H9 (cell line): ENCODE measurements at regions not wholly inside any gene's neighbourhood (a gene's known extent, or its start where the extent isn't known, plus 50 kb on each side); places are given as distances from the start of the nearest gene placed in this dataset.

Source experiments
- DNase-seq: peaks from one replicate; pipeline ENCODE4 v3.0.0-alpha.2; 2017
- H2AFZ ChIP-seq: one replicate; pipeline ENCODE4 v1.6.1; 2013; ENCODE audit warnings: mild to moderate bottlenecking, low read length, control low read depth, moderate library complexity
- H2AK5ac ChIP-seq: 2 replicates; pipeline ENCODE4 v1.6.1; 2013; ENCODE audit warnings: low read length, control low read depth, mixed read lengths; ENCODE audit not compliant: insufficient read length
- H2BK120ac ChIP-seq: one replicate; pipeline ENCODE4 v1.6.1; 2013; ENCODE audit warnings: low read depth, mild to moderate bottlenecking, low read length, control low read depth, inconsistent platforms; ENCODE audit not compliant: poor library complexity, severe bottlenecking
- H2BK12ac ChIP-seq: 2 replicates; pipeline ENCODE4 v1.6.1; 2013; ENCODE audit warnings: low read length, control low read depth, mixed read lengths, low read depth; ENCODE audit not compliant: insufficient read length
- H2BK15ac ChIP-seq: 2 replicates; pipeline ENCODE4 v1.6.1; 2013; ENCODE audit warnings: low read depth, low read length, control low read depth
- H2BK20ac ChIP-seq: one replicate; pipeline ENCODE4 v1.6.1; 2013; ENCODE audit warnings: low read depth, mild to moderate bottlenecking, low read length, control low read depth, inconsistent platforms; ENCODE audit not compliant: poor library complexity, severe bottlenecking
- H2BK5ac ChIP-seq: 2 replicates; pipeline ENCODE4 v1.6.1; 2013; ENCODE audit warnings: low read length, control low read depth, mixed read lengths; ENCODE audit not compliant: insufficient read length
- H3K14ac ChIP-seq: 2 replicates; pipeline ENCODE4 v1.6.1; 2013; ENCODE audit warnings: low read length, control low read depth; ENCODE audit not compliant: insufficient read depth
- H3K18ac ChIP-seq: 2 replicates; pipeline ENCODE4 v1.6.1; 2013; ENCODE audit warnings: low read depth, mild to moderate bottlenecking, mixed read lengths, low read length, control low read depth; ENCODE audit not compliant: insufficient read length
- H3K23ac ChIP-seq: 2 replicates; pipeline ENCODE4 v1.6.1; 2013; ENCODE audit warnings: low read length, control low read depth, mixed read lengths, low read depth; ENCODE audit not compliant: insufficient read length
- H3K23me2 ChIP-seq: 2 replicates; pipeline ENCODE4 v1.6.1; 2013; ENCODE audit warnings: low read depth, mild to moderate bottlenecking, mixed read lengths, low read length, control low read depth; ENCODE audit not compliant: insufficient read length, poor library complexity, severe bottlenecking
- H3K27ac ChIP-seq: 2 replicates; pipeline ENCODE4 v1.5.1; 2013; ENCODE audit warnings: low read length, control low read depth, mixed read lengths, low read depth; ENCODE audit not compliant: insufficient read length
- H3K27me3 ChIP-seq: 2 replicates; pipeline ENCODE4 v1.6.1; 2013; ENCODE audit warnings: low read length, control low read depth, inconsistent platforms; ENCODE audit not compliant: insufficient read depth
- H3K4ac ChIP-seq: 2 replicates; pipeline ENCODE4 v1.6.1; 2013; ENCODE audit warnings: low read depth, mild to moderate bottlenecking, control low read depth, inconsistent platforms, low read length, moderate library complexity
- H3K4me1 ChIP-seq: 2 replicates; pipeline ENCODE4 v1.6.1; 2013; ENCODE audit warnings: low read length, control low read depth, inconsistent platforms; ENCODE audit not compliant: insufficient read depth
- H3K4me2 ChIP-seq: 2 replicates; pipeline ENCODE4 v1.6.1; 2013; ENCODE audit warnings: low read length, control low read depth, mixed read lengths; ENCODE audit not compliant: insufficient read length, insufficient read depth
- H3K56ac ChIP-seq: 2 replicates; pipeline ENCODE4 v1.6.1; 2013; ENCODE audit warnings: low read depth, mild to moderate bottlenecking, mixed read lengths, low read length, control low read depth; ENCODE audit not compliant: insufficient read length
- H3K79me1 ChIP-seq: 2 replicates; pipeline ENCODE4 v1.6.1; 2013; ENCODE audit warnings: low read depth, mild to moderate bottlenecking, moderate library complexity, low read length, control low read depth, inconsistent platforms; ENCODE audit not compliant: insufficient read depth, poor library complexity, severe bottlenecking
- H3K79me2 ChIP-seq: 2 replicates; pipeline ENCODE4 v1.6.1; 2013; ENCODE audit warnings: low read length, control low read depth, inconsistent platforms; ENCODE audit not compliant: insufficient read depth
- H3K9ac ChIP-seq: 2 replicates; pipeline ENCODE4 v1.6.1; 2013; ENCODE audit warnings: low read length, control low read depth, mixed read lengths; ENCODE audit not compliant: insufficient read length; ENCODE audit errors: extremely low read depth
- H3K9me3 ChIP-seq: one replicate; pipeline ENCODE4 v1.6.1; 2013; ENCODE audit warnings: low read depth, low read length, inconsistent platforms; ENCODE audit not compliant: control insufficient read depth
- H3T11ph ChIP-seq: one replicate; pipeline ENCODE4 v1.6.1; 2013; ENCODE audit warnings: mild to moderate bottlenecking, low read length, control low read depth, inconsistent platforms
- H4K20me1 ChIP-seq: one replicate; pipeline ENCODE4 v1.6.1; 2013; ENCODE audit not compliant: control insufficient read depth, insufficient read length, insufficient read depth
- H4K5ac ChIP-seq: 2 replicates; pipeline ENCODE4 v1.6.1; 2013; ENCODE audit warnings: low read depth, mild to moderate bottlenecking, mixed read lengths, low read length, control low read depth; ENCODE audit not compliant: insufficient read length
- H4K8ac ChIP-seq: replicated peaks from 2 replicates; pipeline ENCODE4 v1.6.1; 2013; ENCODE audit warnings: low read length, control low read depth, mixed read lengths, low read depth; ENCODE audit not compliant: insufficient read length
- H4K91ac ChIP-seq: 2 replicates; pipeline ENCODE4 v1.6.1; 2013; ENCODE audit warnings: low read depth, mild to moderate bottlenecking, moderate library complexity, mixed read lengths, low read length, control low read depth; ENCODE audit not compliant: insufficient read length
- H3K27ac Mint-ChIP-seq, 3 experiments: 2 replicates in 2 of 3; 3 replicates in 1 of 3; pipeline ENCODE4 v1.8.0; 2020 to 2021; ENCODE audit warnings: mixed read lengths in 3 of 3, mild to moderate bottlenecking in 1 of 3, moderate library complexity in 1 of 3
- H3K27me3 Mint-ChIP-seq: 2 replicates; pipeline ENCODE4 v1.8.0; 2021; ENCODE audit warnings: low read depth, mild to moderate bottlenecking, moderate library complexity, mixed read lengths
- H3K36me3 Mint-ChIP-seq, 3 experiments: 2 replicates in 2 of 3; 3 replicates in 1 of 3; pipeline ENCODE4 v1.8.0; 2020 to 2021; ENCODE audit warnings: low read depth in 3 of 3, mixed read lengths in 3 of 3; ENCODE audit not compliant: insufficient read depth in 1 of 3
- H3K4me1 Mint-ChIP-seq, 2 experiments: 2 replicates each; pipeline ENCODE4 v1.8.0; 2020; ENCODE audit warnings: mixed read lengths in 2 of 2
- H3K4me3 Mint-ChIP-seq, 2 experiments: 2 replicates in 1 of 2; 3 replicates in 1 of 2; pipeline ENCODE4 v1.8.0; 2020 to 2021; ENCODE audit warnings: mild to moderate bottlenecking in 2 of 2, mixed read lengths in 2 of 2, moderate library complexity in 1 of 2
- H3K9me3 Mint-ChIP-seq, 2 experiments: 2 replicates in 1 of 2; 3 replicates in 1 of 2; pipeline ENCODE4 v1.8.0; 2020; ENCODE audit warnings: mild to moderate bottlenecking in 2 of 2, mixed read lengths in 2 of 2, moderate library complexity in 1 of 2
- WGBS: extraction: QIAGEN DNeasy Blood & Tissue Kit; methylation state at CpG from one replicate; pipeline ENCODE4 v1.1.7; 2013; ENCODE audit warnings: missing lambda C conversion rate, low lambda C conversion rate, mixed read lengths; ENCODE audit not compliant: insufficient read length; ENCODE audit errors: extremely low coverage; 5-methylcytosine and 5-hydroxymethylcytosine counted together
- TF ChIP-seq, protein P1 (sequence below): fragments of 200-600 bp; sonication (generic); conservative IDR thresholded peaks from 3 replicates; pipeline ENCODE4 v1.8.0; 2021; ENCODE audit warnings: antibody characterized with exemption, mild to moderate bottlenecking

DNA sequence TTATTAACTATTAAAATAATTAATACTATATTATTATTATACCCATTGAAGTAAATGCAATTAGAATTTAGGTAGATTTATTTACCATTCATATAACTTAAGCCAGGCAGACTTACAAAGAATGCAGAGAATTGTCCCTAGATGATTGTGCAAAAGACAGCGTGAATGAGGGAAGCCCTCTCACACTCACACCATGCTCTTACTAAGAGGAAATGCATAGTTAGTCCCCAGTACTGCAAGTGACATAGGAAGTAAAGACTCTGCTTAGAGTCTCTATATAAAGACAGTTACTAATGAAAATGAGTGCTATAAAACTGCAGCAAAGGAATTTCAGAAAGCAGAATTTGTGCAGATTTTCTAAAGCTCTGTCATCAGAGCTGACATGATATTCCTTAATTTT, 270.4 kb downstream of the ZBBX start:
- H4K91ac ChIP-seq, result no peak overlapping the region
- H2BK120ac ChIP-seq, result no peak overlapping the region
- no peak overlapping the region for H2AK5ac ChIP-seq
- H2BK12ac ChIP-seq, result no peak overlapping the region
- H4K8ac ChIP-seq, result no peak overlapping the region
- H3K23me2 ChIP-seq, result no peaks in the 10 kb centered on the region
- no peak overlapping the region for H3K4me2 ChIP-seq
- no CpG with 5 or more reads among the region's 1 CpG for WGBS
- H3K4me3 Mint-ChIP-seq, result no peak overlapping the region
- TF ChIP-seq, protein P1, sequence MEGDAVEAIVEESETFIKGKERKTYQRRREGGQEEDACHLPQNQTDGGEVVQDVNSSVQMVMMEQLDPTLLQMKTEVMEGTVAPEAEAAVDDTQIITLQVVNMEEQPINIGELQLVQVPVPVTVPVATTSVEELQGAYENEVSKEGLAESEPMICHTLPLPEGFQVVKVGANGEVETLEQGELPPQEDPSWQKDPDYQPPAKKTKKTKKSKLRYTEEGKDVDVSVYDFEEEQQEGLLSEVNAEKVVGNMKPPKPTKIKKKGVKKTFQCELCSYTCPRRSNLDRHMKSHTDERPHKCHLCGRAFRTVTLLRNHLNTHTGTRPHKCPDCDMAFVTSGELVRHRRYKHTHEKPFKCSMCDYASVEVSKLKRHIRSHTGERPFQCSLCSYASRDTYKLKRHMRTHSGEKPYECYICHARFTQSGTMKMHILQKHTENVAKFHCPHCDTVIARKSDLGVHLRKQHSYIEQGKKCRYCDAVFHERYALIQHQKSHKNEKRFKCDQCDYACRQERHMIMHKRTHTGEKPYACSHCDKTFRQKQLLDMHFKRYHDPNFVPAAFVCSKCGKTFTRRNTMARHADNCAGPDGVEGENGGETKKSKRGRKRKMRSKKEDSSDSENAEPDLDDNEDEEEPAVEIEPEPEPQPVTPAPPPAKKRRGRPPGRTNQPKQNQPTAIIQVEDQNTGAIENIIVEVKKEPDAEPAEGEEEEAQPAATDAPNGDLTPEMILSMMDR, result no peak
- no peak for DNase-seq
- no peak overlapping the region for H3K27ac ChIP-seq
- no peak overlapping the region for H3K18ac ChIP-seq
- H3K4me1 ChIP-seq, result no peaks in the 10 kb centered on the region; the same call in 1 of the 2 replicates
- H3K23ac ChIP-seq, result no peak overlapping the region
- peaks cover 0 to 6% of the 10 kb centered on the region in 2 experiments; a peak in 2 of 4 replicates for H3K4me1 Mint-ChIP-seq
- no peaks in the 10 kb centered on the region for H3K27me3 ChIP-seq
- no peaks in the 10 kb centered on the region for H3K36me3 Mint-ChIP-seq
- no peak overlapping the region for H2BK15ac ChIP-seq
- no peak overlapping the region for H3K14ac ChIP-seq
- no peaks in the 10 kb centered on the region for H3K27me3 Mint-ChIP-seq
- H3K9ac ChIP-seq, result no peak overlapping the region
- no peak overlapping the region for H3T11ph ChIP-seq
- H3K56ac ChIP-seq, result no peak overlapping the region
- H4K20me1 ChIP-seq, result no peaks in the 10 kb centered on the region
- H2AFZ ChIP-seq, result no peak overlapping the region
- no peak overlapping the region for H3K27ac Mint-ChIP-seq
- H3K9me3 Mint-ChIP-seq, result no peaks in the 10 kb centered on the region
- H3K79me2 ChIP-seq, result no peaks in the 10 kb centered on the region
- no peak overlapping the region for H2BK20ac ChIP-seq
- no peaks in the 10 kb centered on the region for H3K79me1 ChIP-seq
- H2BK5ac ChIP-seq, result no peak overlapping the region
- no peaks in the 10 kb centered on the region for H3K9me3 ChIP-seq
- no peak overlapping the region for H4K5ac ChIP-seq
- no peak overlapping the region for H3K4ac ChIP-seq
